ENCODE measurements at regions not wholly inside any gene's neighbourhood (a gene's known extent, or its start where the extent isn't known, plus 50 kb on each side); places are given as distances from the start of the nearest gene placed in this dataset.

DNA sequence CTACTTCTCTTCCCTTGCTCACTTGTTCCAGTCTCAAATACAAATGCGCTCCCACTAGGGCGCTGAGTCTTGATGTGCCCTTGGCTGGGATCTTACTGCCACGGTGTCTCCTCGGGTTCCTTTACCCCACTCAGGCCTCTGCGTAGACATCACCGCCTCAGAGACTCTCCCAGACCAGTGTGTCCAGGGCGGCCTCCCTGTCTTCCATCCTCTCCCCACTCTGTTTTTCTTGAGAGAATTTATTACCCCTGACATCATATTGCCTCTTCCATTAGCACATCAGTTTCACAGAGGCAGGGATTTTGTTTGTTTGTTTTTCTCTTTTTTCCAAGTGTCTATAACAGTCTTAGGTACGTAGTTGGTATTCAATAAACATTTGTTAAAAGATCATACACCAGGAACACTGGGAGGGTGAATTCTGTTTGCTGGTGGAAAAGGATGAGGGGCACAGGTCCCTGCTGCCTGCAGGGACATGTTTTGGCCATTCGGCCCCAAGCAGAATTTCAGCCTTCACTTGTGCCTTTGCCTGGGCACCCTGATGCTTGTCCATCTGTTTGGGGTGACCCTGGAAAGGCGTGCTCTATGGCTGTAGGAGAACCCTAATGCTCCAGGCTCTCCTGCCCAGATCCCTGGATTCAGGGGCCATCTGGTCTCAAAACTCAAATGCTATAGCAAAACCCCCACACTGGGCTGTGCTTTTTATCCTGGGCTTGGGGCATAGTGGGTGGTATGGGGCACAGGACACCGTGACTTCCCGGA lies 55.0 kb downstream of the RPL37A start:
- peaks cover 61% of the 10 kb centered on the region for H3K4me1 ChIP-seq
- H3K9me3 ChIP-seq (replicated peaks), result no peaks in the 10 kb centered on the region
- H3K27me3 ChIP-seq (ENCODE audit: low read depth), result no peaks in the 10 kb centered on the region
- intact Hi-C loops (cut with micrococcal nuclease), result no loop called here
- no peak overlapping the region for H3K4me3 ChIP-seq
- no peak for DNase-seq
- H3K27ac ChIP-seq (replicated peaks), result no peak overlapping the region
- TF ChIP-seq CTCF (IDR thresholded peaks at IDR 0.05; ENCODE audit: borderline replicate concordance), result no peak
- H3K36me3 ChIP-seq, result no peaks in the 10 kb centered on the region

- Histone ChIP-seq H3K27ac (replicated peaks) (peak overlapping the region; percentile 70), H3K4me1 (peaks cover 55% of the 10 kb centered on the region)
Observed at GRCh38 chr2:216554286-216554685, 55.6 kb downstream of the RPL37A start.

GRCh38 chr2:216554755-216555154 lies 56.1 kb downstream of the RPL37A start:
- peaks cover 50% of the 10 kb centered on the region for H3K4me1 ChIP-seq
- no peak for DNase-seq
- no peaks in the 10 kb centered on the region for H3K9me3 ChIP-seq (replicated peaks)
- H3K27me3 ChIP-seq (ENCODE audit: low read depth), result no peaks in the 10 kb centered on the region
- peak overlapping the region; percentile 70 for H3K27ac ChIP-seq (replicated peaks)
- intact Hi-C loops (cut with micrococcal nuclease), result no loop called here
- H3K36me3 ChIP-seq, result no peaks in the 10 kb centered on the region
- no peak overlapping the region for H3K4me3 ChIP-seq
- no peak for TF ChIP-seq CTCF (IDR thresholded peaks at IDR 0.05; ENCODE audit: borderline replicate concordance)

More at GRCh38 chr2:216554286-216554685, 55.6 kb downstream of the RPL37A start:
- H3K4me3 ChIP-seq, result no peak overlapping the region
- no peaks in the 10 kb centered on the region for H3K27me3 ChIP-seq (ENCODE audit: low read depth)
- intact Hi-C loops (cut with micrococcal nuclease), result no loop called here
- DNase-seq, result no peak
- TF ChIP-seq CTCF (IDR thresholded peaks at IDR 0.05; ENCODE audit: borderline replicate concordance), result no peak
- H3K9me3 ChIP-seq (replicated peaks), result no peaks in the 10 kb centered on the region
- no peaks in the 10 kb centered on the region for H3K36me3 ChIP-seq

DNA sequence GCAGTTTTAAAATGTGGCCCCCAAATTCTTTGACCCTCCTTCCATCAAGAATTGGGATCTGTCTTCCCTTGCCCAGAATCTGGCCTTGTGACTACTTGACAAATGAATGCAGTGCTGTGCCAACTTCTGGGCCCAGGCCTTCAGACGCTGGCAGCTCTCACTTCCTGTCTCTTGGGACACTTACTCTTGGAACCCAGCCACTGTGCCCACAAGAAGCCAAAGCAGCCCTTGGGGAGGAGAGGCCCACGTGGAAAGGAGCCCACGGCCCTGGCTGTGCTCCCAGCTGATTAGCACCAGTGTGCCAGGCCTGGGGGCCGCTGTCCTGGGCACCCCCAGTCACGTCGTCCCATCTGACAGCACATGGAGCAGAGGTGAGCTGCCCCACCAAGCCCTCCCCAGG lies 56.6 kb downstream of the RPL37A start:
- H3K4me3 ChIP-seq, result no peak overlapping the region
- H3K27ac ChIP-seq (replicated peaks), result peak overlapping the region; percentile 70
- no peaks in the 10 kb centered on the region for H3K36me3 ChIP-seq
- peaks cover 45% of the 10 kb centered on the region for H3K4me1 ChIP-seq
- no peaks in the 10 kb centered on the region for H3K27me3 ChIP-seq (ENCODE audit: low read depth)
- TF ChIP-seq CTCF (IDR thresholded peaks at IDR 0.05; ENCODE audit: borderline replicate concordance), result no peak
- peak; percentile 75 for DNase-seq
- intact Hi-C loops (cut with micrococcal nuclease), result no loop called here
- H3K9me3 ChIP-seq (replicated peaks), result no peaks in the 10 kb centered on the region

DNA sequence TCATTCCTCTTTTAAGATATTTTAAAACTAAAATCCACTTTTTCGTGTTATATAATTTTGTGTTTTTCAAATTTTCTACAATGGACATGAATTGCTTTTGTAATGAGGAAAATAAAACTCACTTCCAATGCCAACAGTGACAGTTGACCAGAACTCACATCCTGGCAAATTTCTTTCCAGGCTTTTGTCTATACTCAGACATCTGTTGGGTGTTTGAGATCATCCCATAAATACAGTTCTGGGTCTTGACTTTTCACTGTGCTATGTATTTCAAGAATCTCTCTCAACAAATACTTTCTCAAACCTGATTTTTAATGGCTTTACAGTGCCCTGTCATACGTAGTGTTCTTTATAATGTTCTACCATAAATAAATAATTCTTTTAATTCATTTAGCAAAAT lies 57.6 kb downstream of the RPL37A start:
- no peak for DNase-seq
- intact Hi-C loops (cut with micrococcal nuclease), result no loop called here
- H3K27ac ChIP-seq (replicated peaks), result peak overlapping the region; percentile 70
- no peaks in the 10 kb centered on the region for H3K36me3 ChIP-seq
- TF ChIP-seq CTCF (IDR thresholded peaks at IDR 0.05; ENCODE audit: borderline replicate concordance), result no peak
- H3K9me3 ChIP-seq (replicated peaks), result no peaks in the 10 kb centered on the region
- no peak overlapping the region for H3K4me3 ChIP-seq
- H3K4me1 ChIP-seq, result peaks cover 47% of the 10 kb centered on the region
- no peaks in the 10 kb centered on the region for H3K27me3 ChIP-seq (ENCODE audit: low read depth)
